ENCODE measurements at regions not wholly inside any gene's neighbourhood (a gene's known extent, or its start where the extent isn't known, plus 50 kb on each side); places are given as distances from the start of the nearest gene placed in this dataset.

- H3K4me3 ChIP-seq (ENCODE audit: control insufficient read depth in 1 of 7, extremely low read depth in 1 of 7, insufficient read depth in 4 of 7, low read depth in 2 of 7, low read length in 6 of 7), result no peak overlapping the region
- DNase-seq, result no peak
- WGBS (ENCODE audit: insufficient coverage), result no CpG with 5 or more reads among the region's 2 CpGs
- no peak overlapping the region for H3K27ac ChIP-seq (ENCODE audit: insufficient read depth in 1 of 2, low read depth in 1 of 2, low read length in 2 of 2, poor library complexity in 1 of 2, severe bottlenecking in 2 of 2)
- H3K4me1 ChIP-seq (ENCODE audit: control extremely low read depth in 1 of 4, control insufficient read depth in 4 of 4, insufficient read depth in 4 of 4, low read length in 3 of 4), result peaks cover 0 to 4% (median 0%) of the 10 kb centered on the region in 4 experiments
- no peaks in the 10 kb centered on the region for H3K36me3 ChIP-seq (ENCODE audit: control insufficient read depth in 4 of 4, insufficient read depth in 4 of 4, low read length in 3 of 4)
- ChIA-PET CTCF (no interaction called here), POLR2A (no interaction called here)
- peaks cover 0 to 2% (median 0%) of the 10 kb centered on the region in 5 experiments for H3K9me3 ChIP-seq (ENCODE audit: control extremely low read depth in 1 of 5, control insufficient read depth in 4 of 5, insufficient read depth in 2 of 5, low read depth in 1 of 5, low read length in 4 of 5)
- H3K27me3 ChIP-seq (replicated peaks in 2 of 5; ENCODE audit: control insufficient read depth in 4 of 5, insufficient read depth in 5 of 5, low read length in 4 of 5), result no peaks in the 10 kb centered on the region
Measured at GRCh38 chr11:23127706-23128105, 267.4 kb upstream of the CCDC179 start.

GRCh38 chr11:23134627-23135026, 274.4 kb upstream of the CCDC179 start:
- ChIA-PET CTCF (no interaction called here), POLR2A (no interaction called here)
- DNase-seq, result no peak
- H3K9me3 ChIP-seq (ENCODE audit: control extremely low read depth in 1 of 5, control insufficient read depth in 4 of 5, insufficient read depth in 2 of 5, low read depth in 1 of 5, low read length in 4 of 5), result peaks cover 0 to 6% (median 3%) of the 10 kb centered on the region in 5 experiments
- no peaks in the 10 kb centered on the region for H3K4me1 ChIP-seq (ENCODE audit: control extremely low read depth in 1 of 4, control insufficient read depth in 4 of 4, insufficient read depth in 4 of 4, low read length in 3 of 4)
- H3K27me3 ChIP-seq (replicated peaks in 2 of 5; ENCODE audit: control insufficient read depth in 4 of 5, insufficient read depth in 5 of 5, low read length in 4 of 5), result peaks cover 0 to 2% (median 0%) of the 10 kb centered on the region in 5 experiments
- H3K4me3 ChIP-seq (ENCODE audit: control insufficient read depth in 1 of 7, extremely low read depth in 1 of 7, insufficient read depth in 4 of 7, low read depth in 2 of 7, low read length in 6 of 7), result no peak overlapping the region
- WGBS (ENCODE audit: insufficient coverage), result 100% methylated on average over 3 of the region's 3 CpGs
- H3K36me3 ChIP-seq (ENCODE audit: control insufficient read depth in 4 of 4, insufficient read depth in 4 of 4, low read length in 3 of 4), result no peaks in the 10 kb centered on the region
- H3K27ac ChIP-seq (ENCODE audit: insufficient read depth in 1 of 2, low read depth in 1 of 2, low read length in 2 of 2, poor library complexity in 1 of 2, severe bottlenecking in 2 of 2), result no peak overlapping the region

GRCh38 chr11:23138761-23139160, 278.5 kb upstream of the CCDC179 start:
- ChIA-PET CTCF (no interaction called here), POLR2A (no interaction called here)
- Histone ChIP-seq H3K36me3 (ENCODE audit: control insufficient read depth in 4 of 4, insufficient read depth in 4 of 4, low read length in 3 of 4) (no peaks in the 10 kb centered on the region), H3K4me1 (ENCODE audit: control extremely low read depth in 1 of 4, control insufficient read depth in 4 of 4, insufficient read depth in 4 of 4, low read length in 3 of 4) (no peaks in the 10 kb centered on the region), H3K9me3 (ENCODE audit: control extremely low read depth in 1 of 5, control insufficient read depth in 4 of 5, insufficient read depth in 2 of 5, low read depth in 1 of 5, low read length in 4 of 5) (peaks cover 0 to 4% (median under 1%) of the 10 kb centered on the region in 5 experiments), H3K27ac (ENCODE audit: insufficient read depth in 1 of 2, low read depth in 1 of 2, low read length in 2 of 2, poor library complexity in 1 of 2, severe bottlenecking in 2 of 2) (no peak overlapping the region), H3K27me3 (replicated peaks in 2 of 5; ENCODE audit: control insufficient read depth in 4 of 5, insufficient read depth in 5 of 5, low read length in 4 of 5) (peaks cover 0 to 2% (median 0%) of the 10 kb centered on the region in 5 experiments), H3K4me3 (ENCODE audit: control insufficient read depth in 1 of 7, extremely low read depth in 1 of 7, insufficient read depth in 4 of 7, low read depth in 2 of 7, low read length in 6 of 7) (no peak overlapping the region)
- DNase-seq, result no peak
- WGBS (ENCODE audit: insufficient coverage), result no CpG with 5 or more reads among the region's 1 CpG

GRCh38 chr11:23143022-23143421, 282.7 kb upstream of the CCDC179 start:
- POLR2A ChIA-PET, result no interaction called here
- H3K27ac ChIP-seq (ENCODE audit: insufficient read depth in 1 of 2, low read depth in 1 of 2, low read length in 2 of 2, poor library complexity in 1 of 2, severe bottlenecking in 2 of 2), result no peak overlapping the region
- no peaks in the 10 kb centered on the region for H3K9me3 ChIP-seq (ENCODE audit: control extremely low read depth in 1 of 5, control insufficient read depth in 4 of 5, insufficient read depth in 2 of 5, low read depth in 1 of 5, low read length in 4 of 5)
- H3K4me3 ChIP-seq (ENCODE audit: control insufficient read depth in 1 of 7, extremely low read depth in 1 of 7, insufficient read depth in 4 of 7, low read depth in 2 of 7, low read length in 6 of 7), result no peak overlapping the region
- no peaks in the 10 kb centered on the region for H3K36me3 ChIP-seq (ENCODE audit: control insufficient read depth in 4 of 4, insufficient read depth in 4 of 4, low read length in 3 of 4)
- H3K4me1 ChIP-seq (ENCODE audit: control extremely low read depth in 1 of 4, control insufficient read depth in 4 of 4, insufficient read depth in 4 of 4, low read length in 3 of 4), result no peaks in the 10 kb centered on the region
- 100% methylated on average over 2 of the region's 2 CpGs for WGBS (ENCODE audit: insufficient coverage)
- no peak for DNase-seq
- H3K27me3 ChIP-seq (replicated peaks in 2 of 5; ENCODE audit: control insufficient read depth in 4 of 5, insufficient read depth in 5 of 5, low read length in 4 of 5), result no peaks in the 10 kb centered on the region
- CTCF ChIA-PET, result no interaction called here

- Histone ChIP-seq H3K4me1 (ENCODE audit: control extremely low read depth in 1 of 4, control insufficient read depth in 4 of 4, insufficient read depth in 4 of 4, low read length in 3 of 4) (no peaks in the 10 kb centered on the region), H3K36me3 (ENCODE audit: control insufficient read depth in 4 of 4, insufficient read depth in 4 of 4, low read length in 3 of 4) (no peaks in the 10 kb centered on the region), H3K9me3 (ENCODE audit: control extremely low read depth in 1 of 5, control insufficient read depth in 4 of 5, insufficient read depth in 2 of 5, low read depth in 1 of 5, low read length in 4 of 5) (no peaks in the 10 kb centered on the region), H3K4me3 (ENCODE audit: control insufficient read depth in 1 of 7, extremely low read depth in 1 of 7, insufficient read depth in 4 of 7, low read depth in 2 of 7, low read length in 6 of 7) (no peak overlapping the region), H3K27me3 (replicated peaks in 2 of 5; ENCODE audit: control insufficient read depth in 4 of 5, insufficient read depth in 5 of 5, low read length in 4 of 5) (no peaks in the 10 kb centered on the region), H3K27ac (ENCODE audit: insufficient read depth in 1 of 2, low read depth in 1 of 2, low read length in 2 of 2, poor library complexity in 1 of 2, severe bottlenecking in 2 of 2) (no peak overlapping the region)
- no peak for DNase-seq
- WGBS (ENCODE audit: insufficient coverage), result no CpG with 5 or more reads among the region's 2 CpGs
- ChIA-PET CTCF (no interaction called here), POLR2A (no interaction called here)
Measured at GRCh38 chr11:23151819-23152218, 291.5 kb upstream of the CCDC179 start.

- Histone ChIP-seq H3K9me3 (ENCODE audit: control extremely low read depth in 1 of 5, control insufficient read depth in 4 of 5, insufficient read depth in 2 of 5, low read depth in 1 of 5, low read length in 4 of 5) (no peaks in the 10 kb centered on the region), H3K27ac (ENCODE audit: insufficient read depth in 1 of 2, low read depth in 1 of 2, low read length in 2 of 2, poor library complexity in 1 of 2, severe bottlenecking in 2 of 2) (no peak overlapping the region), H3K27me3 (replicated peaks in 2 of 5; ENCODE audit: control insufficient read depth in 4 of 5, insufficient read depth in 5 of 5, low read length in 4 of 5) (no peaks in the 10 kb centered on the region), H3K4me3 (ENCODE audit: control insufficient read depth in 1 of 7, extremely low read depth in 1 of 7, insufficient read depth in 4 of 7, low read depth in 2 of 7, low read length in 6 of 7) (no peak overlapping the region), H3K4me1 (ENCODE audit: control extremely low read depth in 1 of 4, control insufficient read depth in 4 of 4, insufficient read depth in 4 of 4, low read length in 3 of 4) (no peaks in the 10 kb centered on the region), H3K36me3 (ENCODE audit: control insufficient read depth in 4 of 4, insufficient read depth in 4 of 4, low read length in 3 of 4) (no peaks in the 10 kb centered on the region)
- WGBS (ENCODE audit: insufficient coverage), result no CpG with 5 or more reads among the region's 1 CpG
- ChIA-PET CTCF (no interaction called here), POLR2A (no interaction called here)
- DNase-seq, result no peak
Measured at GRCh38 chr11:23155503-23155902, 295.2 kb upstream of the CCDC179 start.

- ChIA-PET CTCF (no interaction called here), POLR2A (no interaction called here)
- no peak overlapping the region for H3K27ac ChIP-seq (ENCODE audit: insufficient read depth in 1 of 2, low read depth in 1 of 2, low read length in 2 of 2, poor library complexity in 1 of 2, severe bottlenecking in 2 of 2)
- H3K4me3 ChIP-seq (ENCODE audit: control insufficient read depth in 1 of 7, extremely low read depth in 1 of 7, insufficient read depth in 4 of 7, low read depth in 2 of 7, low read length in 6 of 7), result no peak overlapping the region
- WGBS (ENCODE audit: insufficient coverage), result no CpG with 5 or more reads among the region's 1 CpG
- H3K4me1 ChIP-seq (ENCODE audit: control extremely low read depth in 1 of 4, control insufficient read depth in 4 of 4, insufficient read depth in 4 of 4, low read length in 3 of 4), result no peaks in the 10 kb centered on the region
- no peaks in the 10 kb centered on the region for H3K9me3 ChIP-seq (ENCODE audit: control extremely low read depth in 1 of 5, control insufficient read depth in 4 of 5, insufficient read depth in 2 of 5, low read depth in 1 of 5, low read length in 4 of 5)
- DNase-seq, result no peak
- H3K36me3 ChIP-seq (ENCODE audit: control insufficient read depth in 4 of 4, insufficient read depth in 4 of 4, low read length in 3 of 4), result no peaks in the 10 kb centered on the region
- no peaks in the 10 kb centered on the region for H3K27me3 ChIP-seq (replicated peaks in 2 of 5; ENCODE audit: control insufficient read depth in 4 of 5, insufficient read depth in 5 of 5, low read length in 4 of 5)
Measured at GRCh38 chr11:23164022-23164421, 303.7 kb upstream of the CCDC179 start.
